ENCODE measurements at regions not wholly inside any gene's neighbourhood (a gene's known extent, or its start where the extent isn't known, plus 50 kb on each side); places are given as distances from the start of the nearest gene placed in this dataset.

GRCh38 chr11:35868491-35868890 lies 75.4 kb upstream of the LDLRAD3 start:
- DNase-seq (ENCODE audit: low read depth in 2 of 2), result no peak

GRCh38 chr11:35873721-35874120 lies 70.1 kb upstream of the LDLRAD3 start:
- DNase-seq (ENCODE audit: low read depth in 2 of 2), result no peak

DNA sequence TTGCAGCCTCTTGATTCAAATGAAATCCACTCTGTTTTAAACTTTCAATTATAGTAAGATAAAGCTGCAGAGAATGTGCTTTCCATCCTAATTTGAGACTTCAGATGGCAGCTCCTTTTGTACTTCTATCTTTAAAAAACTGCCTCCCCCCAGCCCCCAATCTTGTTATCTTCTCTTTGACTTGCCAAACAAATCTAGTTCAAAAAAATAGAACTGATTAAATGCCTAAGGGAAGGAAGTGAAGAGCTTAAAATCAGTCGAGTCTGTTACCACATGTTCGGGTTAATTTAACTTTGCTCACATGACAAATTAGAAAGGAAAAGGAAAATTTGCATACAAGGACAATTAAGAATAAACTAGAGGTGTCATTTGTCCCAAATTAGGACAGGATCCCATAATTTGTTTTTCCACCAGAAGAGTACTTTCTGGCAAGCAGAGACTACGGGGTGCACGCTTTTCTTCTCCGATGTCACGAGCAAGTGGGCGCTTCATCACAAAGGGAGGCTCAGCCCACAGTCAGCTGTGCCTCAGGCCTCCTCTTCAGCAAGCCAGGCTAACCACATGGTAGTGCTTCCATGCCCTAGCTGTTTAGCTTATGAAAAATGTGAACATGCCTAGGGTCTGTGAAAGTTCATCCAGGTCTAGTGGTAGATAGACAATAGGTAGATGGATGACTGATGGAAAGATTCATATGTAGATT lies 69.0 kb upstream of the LDLRAD3 start:
- no peak for DNase-seq (ENCODE audit: low read depth in 2 of 2)

GRCh38 chr11:35875466-35875865 lies 68.4 kb upstream of the LDLRAD3 start:
- DNase-seq (ENCODE audit: low read depth in 2 of 2), result no peak

DNA sequence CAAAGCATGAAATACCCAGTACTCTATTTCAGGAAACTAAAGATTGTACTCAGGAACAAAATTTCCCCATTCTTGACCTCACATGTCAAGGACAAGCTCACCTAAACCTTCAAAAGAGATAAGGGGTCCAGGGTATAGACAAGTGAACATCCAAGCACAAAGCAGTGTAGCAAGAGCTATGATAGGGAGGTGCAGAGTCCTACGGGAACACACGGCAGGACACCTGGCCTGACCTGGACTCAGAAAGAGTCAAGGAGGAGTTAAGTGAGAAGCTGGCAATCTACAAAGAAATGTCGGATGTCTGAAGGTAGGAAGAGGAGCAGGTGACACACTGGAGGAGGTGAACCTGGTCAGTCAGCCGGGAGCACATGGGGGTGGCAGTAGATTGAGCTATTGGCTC lies 67.1 kb upstream of the LDLRAD3 start:
- no peak for DNase-seq (ENCODE audit: low read depth in 2 of 2)

GRCh38 chr11:35878741-35879140 lies 65.1 kb upstream of the LDLRAD3 start:
- DNase-seq (ENCODE audit: low read depth in 2 of 2), result no peak

DNA sequence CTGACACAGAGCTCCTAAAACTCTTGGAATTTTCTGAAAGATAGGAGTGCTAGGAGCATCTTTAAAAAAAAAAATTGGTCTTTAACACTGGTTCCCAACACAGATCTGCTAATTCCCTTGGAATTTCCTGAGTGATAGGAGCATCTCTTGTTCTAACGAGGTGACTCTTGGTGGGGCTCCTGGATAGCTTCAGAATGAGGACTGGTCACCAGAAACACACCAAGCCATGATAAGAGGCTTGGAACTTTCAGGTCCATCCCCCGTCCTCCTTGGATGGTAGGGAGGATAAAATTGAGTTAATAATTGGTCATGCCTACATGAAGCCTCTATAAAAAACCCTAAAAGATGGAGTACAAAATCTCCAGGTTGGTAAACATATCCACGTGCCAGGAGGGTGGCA lies 64.5 kb upstream of the LDLRAD3 start:
- no peak for DNase-seq (ENCODE audit: low read depth in 2 of 2)

- no peak for DNase-seq (ENCODE audit: low read depth in 2 of 2)
These were observed 57.1 kb upstream of the LDLRAD3 start for GRCh38 chr11:35886759-35887158.

- DNase-seq (ENCODE audit: low read depth in 2 of 2), result no peak
These were observed 56.1 kb upstream of the LDLRAD3 start for GRCh38 chr11:35887737-35888136.

DNA sequence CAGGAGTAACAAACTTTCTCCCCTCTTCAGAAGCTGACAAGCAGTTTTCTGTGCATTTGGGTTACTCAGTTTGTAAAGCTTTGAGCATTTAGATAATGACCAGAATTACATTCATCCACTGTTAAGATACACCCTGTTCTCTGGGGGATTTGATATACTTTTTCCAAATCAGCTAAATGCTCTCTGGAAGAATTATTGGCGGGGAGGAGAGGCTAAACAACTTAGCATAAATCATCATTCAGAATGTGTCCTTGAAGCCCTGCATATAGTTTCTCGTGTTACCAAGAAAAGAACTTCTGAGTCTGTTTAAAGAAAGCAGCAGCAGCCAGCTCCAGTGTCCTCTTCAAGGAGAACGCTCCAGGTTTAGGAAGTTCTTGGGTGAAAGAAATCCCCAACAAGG lies 54.9 kb upstream of the LDLRAD3 start:
- DNase-seq (ENCODE audit: low read depth in 2 of 2), result no peak

DNA sequence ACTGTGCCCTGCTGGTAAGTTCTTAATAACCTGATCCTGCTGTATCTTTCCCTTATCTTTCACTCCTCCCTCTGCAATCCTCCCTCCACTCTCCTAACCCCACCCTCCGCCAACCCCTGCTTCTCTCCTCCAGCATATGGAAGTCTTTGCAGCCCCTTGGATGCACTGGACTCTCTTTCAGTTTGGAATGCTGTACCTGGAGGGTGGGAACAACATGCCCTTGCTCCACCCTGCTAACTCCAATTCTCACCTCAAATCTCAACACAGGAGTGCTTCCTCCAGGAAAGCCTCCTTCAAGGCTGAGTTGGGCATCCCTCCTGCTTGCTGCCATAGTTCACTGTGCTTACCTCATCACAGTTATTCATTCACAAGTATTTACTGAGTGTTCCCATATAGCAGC lies 52.8 kb upstream of the LDLRAD3 start:
- DNase-seq (ENCODE audit: low read depth in 2 of 2), result no peak

DNA sequence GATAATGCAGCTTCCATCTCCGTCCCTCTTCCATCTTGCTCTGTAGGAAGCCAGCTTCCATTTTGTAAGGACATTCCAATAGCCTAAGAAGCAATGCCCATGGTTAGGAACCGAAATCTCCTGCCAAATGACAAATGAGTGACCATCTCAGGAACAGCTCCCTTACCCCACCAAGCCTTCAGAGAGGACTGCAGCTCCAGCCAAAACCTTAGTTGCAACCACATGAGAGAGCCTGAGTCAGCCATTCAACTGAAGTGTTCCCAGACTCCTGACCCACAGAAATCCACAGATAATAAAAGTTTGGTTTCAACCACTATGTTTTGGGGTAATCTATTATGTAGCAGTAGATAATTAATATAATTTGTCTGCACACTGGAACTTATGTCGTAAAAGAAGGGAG lies 51.7 kb upstream of the LDLRAD3 start:
- no peak for DNase-seq (ENCODE audit: low read depth in 2 of 2)

DNA sequence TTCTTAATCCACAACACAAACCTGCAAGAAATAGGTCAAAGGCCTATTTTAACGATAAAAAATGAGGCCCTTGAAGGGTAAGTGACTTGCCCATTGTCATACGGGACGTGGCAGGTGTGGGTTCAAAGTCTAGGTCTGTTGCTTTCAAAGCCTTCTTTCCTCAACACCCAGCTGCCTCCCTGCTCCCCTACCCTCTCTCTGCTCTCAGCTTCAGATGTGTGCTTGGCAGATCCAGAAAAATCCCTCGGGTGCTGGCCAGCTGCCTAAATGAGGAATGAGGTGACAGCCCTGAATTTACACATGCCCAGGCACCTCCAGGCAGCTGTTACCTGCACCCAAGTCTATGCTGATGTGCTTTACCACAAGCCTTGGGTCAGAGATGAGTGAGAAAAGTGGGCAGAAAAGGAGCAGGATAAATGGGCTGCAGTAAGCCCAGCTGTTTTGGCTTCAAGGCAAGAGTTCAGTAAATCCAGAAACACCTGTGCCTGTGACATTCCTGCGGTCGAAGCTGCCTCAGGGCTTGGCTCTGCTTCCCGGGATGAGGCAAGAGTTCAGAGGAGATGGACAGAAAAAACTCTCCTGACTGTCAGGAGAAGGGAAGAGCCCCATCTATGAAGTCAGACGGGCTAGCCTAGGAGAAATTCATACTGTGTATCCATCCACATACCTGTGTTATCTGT lies 49.9 kb upstream of the LDLRAD3 start:
- DNase-seq (ENCODE audit: low read depth in 2 of 2), result peak in 1 of 2 experiments; percentile 6
